WTC11 (cell line): ENCODE measurements at regions not wholly inside any gene's neighbourhood (a gene's known extent, or its start where the extent isn't known, plus 50 kb on each side); places are given as distances from the start of the nearest gene placed in this dataset. TPM values are rescaled to one million over a fixed set of nuclear protein-coding genes. Genes with fewer than 3 reads are reported as not detected.

Experiments used
- microRNA-seq: library from miRNA; unstranded; fragments of <30 nt; microRNA quantifications from one replicate; pipeline ENCODE4 v1.2.0, GENCODE V29; 2022; ENCODE audit warnings: borderline number of aligned reads

Small RNA genes in the stretch of these regions (microRNA-seq; reads per million reads assigned to microRNA genes)
- gene MIR378C: not detected
